ENCODE measurements at regions not wholly inside any gene's neighbourhood (a gene's known extent, or its start where the extent isn't known, plus 50 kb on each side); places are given as distances from the start of the nearest gene placed in this dataset.

DNA sequence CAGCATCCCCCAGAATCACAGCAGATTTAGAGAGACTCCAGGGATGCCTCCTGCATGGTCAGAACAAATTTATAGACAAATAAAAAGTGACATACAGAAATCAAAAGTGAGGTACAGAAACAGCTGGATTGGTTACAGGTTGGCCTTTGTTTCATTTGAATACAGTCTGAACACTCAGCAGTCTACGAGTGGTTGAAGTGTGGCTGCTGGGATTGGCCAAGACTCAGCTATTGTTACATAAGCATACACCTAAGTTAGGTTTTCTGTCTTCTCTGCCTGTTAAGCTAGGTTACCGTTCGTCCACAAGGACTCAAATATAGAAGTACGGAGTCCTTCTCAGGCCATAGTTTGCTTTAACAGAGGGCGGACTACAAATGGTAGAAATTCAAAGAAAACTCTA is 262.4 kb upstream of the SLC14A2 start:
- TF ChIP-seq, protein P1, sequence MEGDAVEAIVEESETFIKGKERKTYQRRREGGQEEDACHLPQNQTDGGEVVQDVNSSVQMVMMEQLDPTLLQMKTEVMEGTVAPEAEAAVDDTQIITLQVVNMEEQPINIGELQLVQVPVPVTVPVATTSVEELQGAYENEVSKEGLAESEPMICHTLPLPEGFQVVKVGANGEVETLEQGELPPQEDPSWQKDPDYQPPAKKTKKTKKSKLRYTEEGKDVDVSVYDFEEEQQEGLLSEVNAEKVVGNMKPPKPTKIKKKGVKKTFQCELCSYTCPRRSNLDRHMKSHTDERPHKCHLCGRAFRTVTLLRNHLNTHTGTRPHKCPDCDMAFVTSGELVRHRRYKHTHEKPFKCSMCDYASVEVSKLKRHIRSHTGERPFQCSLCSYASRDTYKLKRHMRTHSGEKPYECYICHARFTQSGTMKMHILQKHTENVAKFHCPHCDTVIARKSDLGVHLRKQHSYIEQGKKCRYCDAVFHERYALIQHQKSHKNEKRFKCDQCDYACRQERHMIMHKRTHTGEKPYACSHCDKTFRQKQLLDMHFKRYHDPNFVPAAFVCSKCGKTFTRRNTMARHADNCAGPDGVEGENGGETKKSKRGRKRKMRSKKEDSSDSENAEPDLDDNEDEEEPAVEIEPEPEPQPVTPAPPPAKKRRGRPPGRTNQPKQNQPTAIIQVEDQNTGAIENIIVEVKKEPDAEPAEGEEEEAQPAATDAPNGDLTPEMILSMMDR (IDR thresholded peaks at IDR 0.05 in 4 of 5, conservative IDR thresholded peaks at IDR 0.05 in 1 of 5), result no peak
- TF ChIP-seq POLR2A (IDR thresholded peaks at IDR 0.05), result no peak
